ENCODE measurements at regions not wholly inside any gene's neighbourhood (a gene's known extent, or its start where the extent isn't known, plus 50 kb on each side); places are given as distances from the start of the nearest gene placed in this dataset.
A peak's percentile ranks its signal among the peaks of the same experiment; 100 is the strongest.

- peak; percentile 23 for DNase-seq
These were observed 213.1 kb upstream of the GULP1 start for GRCh38 chr2:188078534-188078933.

DNA sequence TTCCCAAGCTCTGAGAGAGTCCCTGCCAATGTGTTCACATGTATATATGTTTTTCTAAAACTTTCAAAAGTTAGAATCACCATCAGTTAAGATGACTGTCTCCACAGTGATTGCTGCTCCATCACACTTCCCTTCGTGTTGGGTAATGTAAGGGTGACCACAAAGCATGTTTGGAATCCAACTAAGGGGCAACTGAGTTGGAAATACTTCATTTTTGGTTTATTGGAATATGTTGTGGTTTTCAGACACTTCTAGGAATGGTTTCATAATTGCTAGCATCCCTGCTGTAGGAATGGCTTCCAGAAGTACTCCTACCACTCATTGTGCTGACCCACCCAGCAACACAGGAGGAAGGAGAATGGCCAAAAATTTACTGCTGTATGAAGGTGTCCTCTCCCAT lies 212.5 kb upstream of the GULP1 start:
- DNase-seq = no peak

DNA sequence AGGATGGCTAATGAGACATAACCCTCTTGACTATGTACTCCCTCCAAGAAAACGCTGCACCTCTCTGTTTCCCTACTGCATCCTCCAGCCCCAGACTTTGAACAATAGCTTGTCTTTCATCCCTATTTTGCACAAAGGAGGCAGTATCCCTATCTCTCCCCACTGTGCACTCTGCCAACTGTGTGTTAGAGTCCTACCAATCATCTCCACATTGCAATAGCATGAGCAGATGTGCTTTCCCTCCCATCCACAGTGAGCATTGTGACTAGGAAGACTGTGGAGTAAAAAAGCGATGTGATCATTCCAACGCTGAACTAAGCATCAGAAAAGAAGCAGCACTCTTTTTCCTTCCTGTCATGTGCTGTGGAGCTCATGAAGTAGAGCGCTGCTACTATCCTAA lies 206.3 kb upstream of the GULP1 start:
- peak; percentile 35 for DNase-seq

- DNase-seq = peak; percentile 43
These were observed 201.8 kb upstream of the GULP1 start for GRCh38 chr2:188089901-188090300.

DNA sequence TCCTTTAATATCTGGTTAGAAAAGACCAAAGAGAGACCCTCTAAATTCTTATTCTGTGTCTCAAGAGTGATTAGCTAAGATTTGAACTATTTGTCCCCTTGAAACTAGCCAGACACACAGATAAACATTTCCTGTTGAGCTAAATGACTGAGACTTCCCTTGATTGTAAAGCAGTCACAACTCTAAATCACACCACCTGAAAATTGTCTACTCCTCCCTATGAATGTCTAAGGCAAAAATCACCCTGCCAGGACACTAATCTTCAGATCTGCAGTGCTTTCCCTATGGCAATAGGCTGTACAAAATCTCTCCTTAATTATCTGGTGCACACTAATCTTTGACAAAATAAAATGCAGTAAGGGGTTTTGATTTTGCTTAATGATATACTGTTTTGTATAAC lies 200.5 kb upstream of the GULP1 start:
- DNase-seq = no peak

DNA sequence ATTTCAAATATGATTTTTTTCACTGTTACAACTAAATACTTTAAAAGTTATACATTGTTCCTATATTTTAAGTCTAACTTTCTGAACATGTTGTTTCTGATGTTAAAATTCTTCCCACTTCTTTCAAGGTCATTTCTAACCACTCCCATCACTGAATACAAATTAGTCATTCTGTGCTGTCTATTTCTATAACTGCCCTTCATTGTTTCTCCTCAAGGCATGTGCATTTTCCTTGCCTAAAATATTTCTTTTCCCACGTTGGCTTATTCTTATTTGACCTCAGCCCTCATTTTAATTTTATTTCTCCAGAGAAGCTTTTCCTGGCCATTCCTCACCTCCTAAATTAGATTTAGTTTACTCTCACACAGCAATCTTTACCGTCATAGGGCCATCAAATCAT lies 198.9 kb upstream of the GULP1 start:
- no peak for DNase-seq

- DNase-seq = no peak
These were observed 194.8 kb upstream of the GULP1 start for GRCh38 chr2:188096910-188097309.

DNA sequence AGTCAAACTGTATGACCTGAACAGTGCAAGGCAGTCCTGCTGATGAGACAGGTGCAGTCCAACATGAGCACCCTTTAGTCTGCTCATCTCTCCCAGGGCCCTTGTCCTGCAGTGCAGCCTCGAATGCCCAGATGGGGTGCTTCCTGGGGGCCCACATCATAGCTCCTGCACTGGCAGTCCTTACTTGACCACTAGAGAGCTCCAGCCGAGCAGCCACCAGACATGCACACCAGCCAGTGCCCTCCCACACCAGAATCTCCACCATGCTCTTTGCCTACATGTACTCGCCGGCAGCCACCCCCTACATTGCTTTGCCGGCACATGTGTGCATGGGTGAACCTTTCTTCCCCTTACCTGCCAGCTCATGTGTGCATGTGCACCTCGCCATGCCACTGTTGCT lies 188.8 kb upstream of the GULP1 start:
- no peak for DNase-seq

- DNase-seq = no peak
These were observed 177.7 kb upstream of the GULP1 start for GRCh38 chr2:188114014-188114413.

DNA sequence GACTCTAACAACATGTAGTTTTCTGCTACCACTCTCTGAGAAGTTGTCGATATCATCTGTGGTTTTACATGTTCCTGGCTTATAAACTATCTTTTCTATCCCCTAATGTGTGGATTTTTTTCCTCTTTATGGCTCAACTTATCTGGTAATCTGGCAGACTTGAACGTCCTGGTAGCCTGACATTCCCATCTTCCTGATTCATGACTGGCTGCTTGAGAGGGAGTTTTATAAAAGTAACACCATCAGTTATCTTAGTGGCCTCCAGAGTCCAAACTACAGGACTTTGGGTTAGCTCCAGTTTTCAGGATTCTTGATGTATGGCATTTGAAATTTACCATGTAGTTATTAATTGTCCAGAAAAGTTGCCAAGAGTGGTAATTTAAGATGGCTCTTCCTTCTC lies 174.0 kb upstream of the GULP1 start:
- DNase-seq = no peak

DNA sequence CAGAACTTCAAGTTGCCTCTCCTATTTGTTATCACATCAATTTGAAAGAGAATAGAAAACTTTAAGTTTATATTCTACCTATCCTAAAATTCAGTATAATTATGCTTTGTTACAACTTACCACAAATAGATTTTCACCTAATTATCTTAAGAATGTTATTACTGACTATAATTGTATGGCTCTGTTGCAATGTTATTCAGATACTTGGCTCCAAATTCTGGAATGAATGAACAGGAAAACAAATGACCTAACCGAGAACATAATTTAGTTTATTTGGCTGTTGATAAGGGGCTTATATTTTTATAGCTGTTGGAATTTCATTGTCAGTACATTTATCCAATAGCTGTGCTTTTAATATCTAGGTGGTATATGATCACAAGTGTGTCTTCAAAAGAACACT lies 173.2 kb upstream of the GULP1 start:
- no peak for DNase-seq

GRCh38 chr2:188119112-188119838 lies 172.4 kb upstream of the GULP1 start:
- DNase-seq = no peak

GRCh38 chr2:188122985-188123384 lies 168.7 kb upstream of the GULP1 start:
- DNase-seq = no peak

GRCh38 chr2:188129677-188130076 lies 162.0 kb upstream of the GULP1 start:
- DNase-seq = no peak

GRCh38 chr2:188130317-188130716 lies 161.4 kb upstream of the GULP1 start:
- DNase-seq = no peak

DNA sequence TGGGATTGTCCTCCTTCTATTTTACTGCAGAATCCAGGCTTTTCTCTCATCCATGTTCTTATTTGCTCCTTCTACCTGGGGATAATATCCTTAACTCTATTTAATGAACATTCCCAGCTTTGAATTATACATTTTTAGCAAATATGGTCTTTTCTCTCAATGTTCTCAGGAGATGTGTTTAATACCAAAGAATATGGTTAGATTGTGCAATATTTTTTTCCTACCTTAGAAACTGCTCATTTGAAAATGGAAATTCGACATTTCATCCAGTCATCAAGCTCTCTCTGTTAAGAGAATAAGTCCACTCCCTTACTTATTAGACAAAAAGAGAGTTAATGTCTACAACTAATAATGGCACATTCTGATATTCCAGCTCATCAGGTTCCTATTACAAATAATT lies 160.4 kb upstream of the GULP1 start:
- DNase-seq = no peak

GRCh38 chr2:188132385-188132784 lies 159.3 kb upstream of the GULP1 start:
- peak; percentile 64 for DNase-seq

- DNase-seq = no peak
These were observed 157.4 kb upstream of the GULP1 start for GRCh38 chr2:188134241-188134640.

DNA sequence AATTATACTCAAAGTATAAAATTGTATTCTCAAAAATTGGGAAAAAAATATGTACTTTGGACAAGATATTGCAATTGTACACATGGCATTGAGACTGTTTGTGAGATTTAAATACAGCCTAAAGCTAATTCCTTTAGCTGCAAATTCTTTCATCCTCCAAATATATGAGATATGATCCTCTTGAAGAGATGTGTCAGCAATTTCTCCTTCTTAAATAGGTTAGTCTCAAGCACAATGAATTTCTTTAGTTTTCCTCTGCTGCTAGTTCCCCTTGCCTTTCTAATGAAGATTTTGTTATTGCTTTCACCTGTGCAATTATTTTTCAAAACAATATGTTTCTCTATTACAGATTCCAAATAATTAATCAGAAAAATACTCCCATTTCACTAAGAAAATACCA lies 153.4 kb upstream of the GULP1 start:
- no peak for DNase-seq

DNA sequence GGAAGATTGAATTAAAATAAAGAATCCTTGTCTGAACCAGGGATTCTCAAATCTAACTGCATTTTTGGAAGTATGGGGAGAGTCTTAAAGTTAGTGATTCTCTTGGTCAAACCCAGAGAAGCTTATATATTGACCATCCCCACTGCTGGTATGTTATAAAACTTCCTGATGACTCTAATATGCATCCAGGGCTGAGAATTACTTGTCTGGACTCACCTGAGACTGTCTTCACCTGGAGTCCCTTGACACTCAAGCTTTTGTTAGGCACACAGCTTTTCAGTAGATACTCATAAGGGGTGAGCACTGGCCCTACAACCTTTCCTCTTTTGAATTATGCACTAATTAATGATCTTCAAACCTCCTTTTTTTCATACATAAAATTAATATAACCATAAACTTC lies 149.6 kb upstream of the GULP1 start:
- DNase-seq = no peak

GRCh38 chr2:188142636-188143295 lies 148.9 kb upstream of the GULP1 start:
- DNase-seq = no peak

DNA sequence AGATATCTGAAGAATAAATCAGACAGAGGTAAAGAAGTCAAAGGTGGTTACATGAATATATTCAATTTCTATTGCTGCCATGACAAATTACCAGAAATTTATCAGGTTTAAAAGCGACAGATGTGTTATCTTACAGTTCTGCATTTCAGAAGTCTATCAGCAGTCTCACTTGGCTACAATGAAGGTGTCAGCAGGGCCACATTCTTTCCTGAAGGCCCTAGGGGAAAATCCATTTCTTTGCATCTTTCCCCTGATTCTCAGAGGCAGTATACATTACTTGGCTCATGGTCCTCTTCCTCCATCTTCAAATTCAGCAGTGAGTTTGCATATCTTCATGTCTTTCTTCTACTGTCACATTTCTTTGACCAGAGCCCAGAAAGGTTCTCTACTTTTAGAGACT lies 145.8 kb upstream of the GULP1 start:
- no peak for DNase-seq

- DNase-seq = no peak
These were observed 144.8 kb upstream of the GULP1 start for GRCh38 chr2:188146888-188147287.

DNA sequence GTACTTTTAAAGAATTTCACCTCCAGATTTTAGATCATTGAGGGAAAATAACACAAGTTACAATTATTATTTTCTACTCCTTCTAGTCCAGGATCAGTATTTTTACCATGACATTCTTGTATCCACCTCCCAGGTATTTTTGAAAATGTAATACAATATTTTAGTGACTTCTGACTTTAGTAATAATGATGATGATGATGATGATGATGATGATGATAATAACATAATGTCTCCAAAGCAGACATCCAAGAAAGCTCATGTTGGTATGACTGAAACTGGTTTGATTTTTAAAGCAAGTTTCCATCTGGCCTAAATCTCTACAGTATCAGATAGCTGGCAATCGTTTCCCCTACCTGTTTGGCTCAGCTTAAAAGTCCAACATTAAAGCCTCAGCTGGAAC lies 140.0 kb upstream of the GULP1 start:
- no peak for DNase-seq
